ENCODE measurements at regions not wholly inside any gene's neighbourhood (a gene's known extent, or its start where the extent isn't known, plus 50 kb on each side); places are given as distances from the start of the nearest gene placed in this dataset.

GRCh38 chr4:137043184-137043583, 489.1 kb downstream of the PCDH18 start:
- DNase-seq (no peak), ATAC-seq (no peak)
- Histone ChIP-seq H3K4me1 (no peaks in the 10 kb centered on the region), H3K27me3 (no peaks in the 10 kb centered on the region), H3K9me3 (no peaks in the 10 kb centered on the region), H3K36me3 (no peaks in the 10 kb centered on the region), H3K27ac (no peak overlapping the region), H3K4me3 (no peak overlapping the region)
- intact Hi-C loops (cut with DNase I) = no loop called here
- no peak for TF ChIP-seq CTCF (IDR thresholded peaks at IDR 0.05)

GRCh38 chr4:137039370-137039769, 492.9 kb downstream of the PCDH18 start:
- intact Hi-C loops (cut with DNase I) = no loop called here
- no peak for DNase-seq
- ATAC-seq = no peak
- no peaks in the 10 kb centered on the region for H3K9me3 ChIP-seq
- no peaks in the 10 kb centered on the region for H3K4me1 ChIP-seq
- H3K27ac ChIP-seq = no peak overlapping the region
- no peak overlapping the region for H3K4me3 ChIP-seq
- no peaks in the 10 kb centered on the region for H3K36me3 ChIP-seq
- H3K27me3 ChIP-seq = no peaks in the 10 kb centered on the region
- no peak for TF ChIP-seq CTCF (IDR thresholded peaks at IDR 0.05)

- no peak for TF ChIP-seq CTCF (IDR thresholded peaks at IDR 0.05)
- no peaks in the 10 kb centered on the region for H3K27me3 ChIP-seq
- H3K36me3 ChIP-seq = no peaks in the 10 kb centered on the region
- no peak overlapping the region for H3K4me3 ChIP-seq
- ATAC-seq = no peak
- no peaks in the 10 kb centered on the region for H3K4me1 ChIP-seq
- no peak for DNase-seq
- no peak overlapping the region for H3K27ac ChIP-seq
- H3K9me3 ChIP-seq = no peaks in the 10 kb centered on the region
- intact Hi-C loops (cut with DNase I) = no loop called here
Measured at GRCh38 chr4:137032222-137032621, 500.1 kb downstream of the PCDH18 start.

GRCh38 chr4:137029026-137029425, 503.3 kb downstream of the PCDH18 start:
- no peak for DNase-seq
- ATAC-seq = no peak

GRCh38 chr4:137025484-137026059, 506.7 kb downstream of the PCDH18 start:
- Histone ChIP-seq H3K4me3 (no peak overlapping the region), H3K4me1 (no peaks in the 10 kb centered on the region), H3K27me3 (no peaks in the 10 kb centered on the region), H3K36me3 (no peaks in the 10 kb centered on the region), H3K27ac (no peak overlapping the region), H3K9me3 (no peaks in the 10 kb centered on the region)
- no peak for TF ChIP-seq CTCF (IDR thresholded peaks at IDR 0.05)
- intact Hi-C loops (cut with DNase I) = no loop called here
- DNase-seq = no peak
- no peak for ATAC-seq

More at GRCh38 chr4:137029026-137029425, 503.3 kb downstream of the PCDH18 start:
- H3K4me3 ChIP-seq = no peak overlapping the region
- intact Hi-C loops (cut with DNase I) = no loop called here
- H3K9me3 ChIP-seq = no peaks in the 10 kb centered on the region
- H3K27me3 ChIP-seq = no peaks in the 10 kb centered on the region
- no peak for TF ChIP-seq CTCF (IDR thresholded peaks at IDR 0.05)
- no peak overlapping the region for H3K27ac ChIP-seq
- no peaks in the 10 kb centered on the region for H3K36me3 ChIP-seq
- no peaks in the 10 kb centered on the region for H3K4me1 ChIP-seq

Measured in upper lobe of right lung (tissue), 1 donor.